ENCODE measurements at regions not wholly inside any gene's neighbourhood (a gene's known extent, or its start where the extent isn't known, plus 50 kb on each side); places are given as distances from the start of the nearest gene placed in this dataset.

DNA sequence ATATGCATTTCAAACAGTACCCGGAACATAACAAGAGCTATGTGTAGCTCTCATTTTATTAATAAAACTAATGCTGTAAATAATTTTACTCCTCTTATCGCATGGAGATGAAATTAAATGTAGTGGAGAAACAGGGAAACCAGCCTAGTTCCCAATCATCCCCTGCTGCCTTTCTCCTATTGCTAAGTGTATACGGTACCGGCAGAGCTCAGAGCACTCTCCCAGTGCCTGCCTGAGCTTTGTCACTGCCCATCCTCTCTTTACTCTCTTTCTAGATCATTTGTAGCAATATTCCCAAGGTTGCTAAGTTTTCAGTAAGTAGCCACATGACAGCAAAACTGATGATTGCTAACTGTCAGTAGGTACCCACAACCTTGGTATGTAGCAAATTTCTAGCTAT lies 85.5 kb upstream of the ZSWIM2 start (continued):
- TF ChIP-seq, protein P1, sequence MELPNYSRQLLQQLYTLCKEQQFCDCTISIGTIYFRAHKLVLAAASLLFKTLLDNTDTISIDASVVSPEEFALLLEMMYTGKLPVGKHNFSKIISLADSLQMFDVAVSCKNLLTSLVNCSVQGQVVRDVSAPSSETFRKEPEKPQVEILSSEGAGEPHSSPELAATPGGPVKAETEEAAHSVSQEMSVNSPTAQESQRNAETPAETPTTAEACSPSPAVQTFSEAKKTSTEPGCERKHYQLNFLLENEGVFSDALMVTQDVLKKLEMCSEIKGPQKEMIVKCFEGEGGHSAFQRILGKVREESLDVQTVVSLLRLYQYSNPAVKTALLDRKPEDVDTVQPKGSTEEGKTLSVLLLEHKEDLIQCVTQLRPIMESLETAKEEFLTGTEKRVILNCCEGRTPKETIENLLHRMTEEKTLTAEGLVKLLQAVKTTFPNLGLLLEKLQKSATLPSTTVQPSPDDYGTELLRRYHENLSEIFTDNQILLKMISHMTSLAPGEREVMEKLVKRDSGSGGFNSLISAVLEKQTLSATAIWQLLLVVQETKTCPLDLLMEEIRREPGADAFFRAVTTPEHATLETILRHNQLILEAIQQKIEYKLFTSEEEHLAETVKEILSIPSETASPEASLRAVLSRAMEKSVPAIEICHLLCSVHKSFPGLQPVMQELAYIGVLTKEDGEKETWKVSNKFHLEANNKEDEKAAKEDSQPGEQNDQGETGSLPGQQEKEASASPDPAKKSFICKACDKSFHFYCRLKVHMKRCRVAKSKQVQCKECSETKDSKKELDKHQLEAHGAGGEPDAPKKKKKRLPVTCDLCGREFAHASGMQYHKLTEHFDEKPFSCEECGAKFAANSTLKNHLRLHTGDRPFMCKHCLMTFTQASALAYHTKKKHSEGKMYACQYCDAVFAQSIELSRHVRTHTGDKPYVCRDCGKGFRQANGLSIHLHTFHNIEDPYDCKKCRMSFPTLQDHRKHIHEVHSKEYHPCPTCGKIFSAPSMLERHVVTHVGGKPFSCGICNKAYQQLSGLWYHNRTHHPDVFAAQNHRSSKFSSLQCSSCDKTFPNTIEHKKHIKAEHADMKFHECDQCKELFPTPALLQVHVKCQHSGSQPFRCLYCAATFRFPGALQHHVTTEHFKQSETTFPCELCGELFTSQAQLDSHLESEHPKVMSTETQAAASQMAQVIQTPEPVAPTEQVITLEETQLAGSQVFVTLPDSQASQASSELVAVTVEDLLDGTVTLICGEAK (IDR thresholded peaks at IDR 0.05; ENCODE audit: borderline replicate concordance): no peak

DNA sequence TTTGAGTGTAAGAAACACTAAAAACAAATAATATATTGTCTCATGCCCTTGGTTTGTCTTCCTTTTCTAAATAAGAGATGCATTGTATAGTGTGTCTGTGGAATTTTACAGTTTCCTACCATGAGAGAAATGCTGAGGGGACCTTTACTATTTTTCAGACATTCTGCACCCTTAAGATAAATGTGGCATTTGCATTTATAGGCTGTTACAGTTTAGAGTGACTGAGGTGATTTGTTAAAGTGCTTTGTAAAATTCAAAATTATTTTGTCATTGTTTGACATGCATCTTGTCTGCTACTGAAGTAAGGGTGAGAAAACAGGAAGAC lies 78.9 kb upstream of the ZSWIM2 start:
- Histone ChIP-seq H4K20me1 (ENCODE audit: control insufficient read depth, insufficient read depth) (no peaks in the 10 kb centered on the region), H3K27me3 (replicated peaks in 1 of 2; ENCODE audit: control insufficient read depth in 2 of 2, insufficient read depth in 2 of 2, low read length in 1 of 2) (no peaks in the 10 kb centered on the region), H2AFZ (ENCODE audit: control insufficient read depth, low read depth, low read length) (no peak overlapping the region), H3K9ac (ENCODE audit: control insufficient read depth, insufficient read depth, low read length) (no peak overlapping the region), H3K4me1 (ENCODE audit: control insufficient read depth, insufficient read depth, low read length) (no peaks in the 10 kb centered on the region), H3K36me3 (ENCODE audit: control insufficient read depth in 2 of 2, insufficient read depth in 2 of 2, low read length in 1 of 2) (no peaks in the 10 kb centered on the region), H3K79me2 (ENCODE audit: control insufficient read depth, insufficient read depth, low read length) (no peaks in the 10 kb centered on the region), H3K27ac (ENCODE audit: control insufficient read depth, insufficient read depth) (no peak overlapping the region), H3K4me2 (ENCODE audit: control insufficient read depth, insufficient read depth) (no peak overlapping the region), H3K4me3 (no peak overlapping the region), H3K9me3 (replicated peaks; ENCODE audit: control insufficient read depth, insufficient read depth, low read length) (no peaks in the 10 kb centered on the region)
- CTCF ChIA-PET: interaction anchor here (1.1 kb wide), 2 partner anchors 23 to 572 kb away, joined by 3 read pairs; no protein-coding TSS in a partner anchor
- ATAC-seq (no peak), FAIRE-seq (no peak), DNase-seq (ENCODE audit: low read depth, low spot score) (no peak)
- BruUV-seq (replicated peaks): no TSS peak
- TF ChIP-seq EGR1 (IDR thresholded peaks at IDR 0.05; ENCODE audit: borderline replicate concordance in 1 of 2, low read depth in 2 of 2, low read length in 2 of 2) (no peak), MYC (IDR thresholded peaks at IDR 0.05; ENCODE audit: insufficient read depth, insufficient read length, insufficient replicate concordance, low read length, severe bottlenecking) (no peak), IRF4 (IDR thresholded peaks at IDR 0.05; ENCODE audit: low read depth, low read length) (no peak), MEF2A (IDR thresholded peaks at IDR 0.05; ENCODE audit: insufficient read depth, low read depth, low read length) (no peak), SREBF1 (IDR thresholded peaks at IDR 0.05; ENCODE audit: low read length) (no peak), RCOR1 (conservative IDR thresholded peaks at IDR 0.05; ENCODE audit: low read depth, low read length) (no peak), SREBF2 (IDR thresholded peaks at IDR 0.05; ENCODE audit: low read length) (no peak), ZNF217 (IDR thresholded peaks at IDR 0.05) (no peak), SP1 (IDR thresholded peaks at IDR 0.05; ENCODE audit: low read depth, low read length) (no peak), IKZF1 (conservative IDR thresholded peaks at IDR 0.05) (no peak)
- intact Hi-C loops (cut with micrococcal nuclease; ENCODE audit: unreplicated experiment) (no loop called here), in situ Hi-C loops (cut with MboI) (no loop called here)
- SMC1A ChIA-PET (ENCODE audit: uncharacterized antibody, unreplicated experiment): interaction anchor here (0.5 to 2.0 kb wide), 6 partner anchors 9 to 315 kb away, joined by 3 to 7 read pairs (median 4); no protein-coding TSS in a partner anchor
- RAD21 ChIA-PET (ENCODE audit: unreplicated experiment): interaction anchor here (0.9 kb wide), 1 partner anchor 65 kb away, joined by 4 read pairs; no protein-coding TSS in a partner anchor
- POLR2A ChIA-PET: no interaction called here

Data from GM12878 (cell line).